GM12878 (cell line): ENCODE measurements at regions not wholly inside any gene's neighbourhood (a gene's known extent, or its start where the extent isn't known, plus 50 kb on each side); places are given as distances from the start of the nearest gene placed in this dataset.

Experiments used
- ATAC-seq: fragments of 200-7000 bp; cut with Tn5 transposase; 3 replicates; pipeline ENCODE4 v1.9.1; 2020; ENCODE audit warnings: mild to moderate bottlenecking, moderate library complexity
- BruUV-seq: library from RNA; stranded (reverse); fragments of 400-500 nt; replicated peaks from 2 replicates; lab custom pipeline; 2021; lab: Mats Ljungman, UMichigan
- CTCF ChIA-PET: fragments of 300-600 bp; sonication (Branson Sonifier 250); formaldehyde crosslinking; extraction: SDS; loops from one replicate; lab custom pipeline; 2021; ENCODE audit warnings: inconsistent platforms; lab: Yijun Ruan, JAX
- POLR2A ChIA-PET: fragments of 350-600 bp; formaldehyde crosslinking; extraction: SDS; loops from one replicate; lab custom pipeline; 2021; ENCODE audit warnings: inconsistent platforms; lab: Charles Lee
- RAD21 ChIA-PET: fragments of 300-600 bp; sonication (Branson Sonifier 250); formaldehyde crosslinking; loops from one replicate; lab custom pipeline; 2023; ENCODE audit warnings: antibody characterized with exemption; ENCODE audit not compliant: unreplicated experiment; lab: Charles Lee
- SMC1A ChIA-PET: fragments of 300-600 bp; sonication (Branson Sonifier 250); formaldehyde crosslinking; loops from one replicate; lab custom pipeline; 2023; ENCODE audit not compliant: unreplicated experiment, uncharacterized antibody; lab: Charles Lee
- DNase-seq: peaks from one replicate; pipeline ENCODE4 v3.0.0-alpha.2; 2011; ENCODE audit warnings: low read depth, low spot score
- FAIRE-seq: peaks from 3 replicates; lab custom pipeline; 2011; peaks lifted over from hg19 to GRCh38; lab: Jason Lieb, UNC
- H2AFZ ChIP-seq: 2 replicates; pipeline ENCODE4 v1.6.0; 2011; ENCODE audit warnings: low read depth, low read length, control low read depth; ENCODE audit not compliant: control insufficient read depth
- H3K27ac ChIP-seq: 2 replicates; pipeline ENCODE4 v1.5.1; 2011; ENCODE audit warnings: control low read depth; ENCODE audit not compliant: control insufficient read depth, insufficient read depth
- H3K27me3 ChIP-seq, 2 experiments: replicated peaks in 1 of 2; 2 replicates each; pipeline versions ENCODE4 v1.6.0 to v1.6.1; 2011; ENCODE audit warnings: low read length in 1 of 2; ENCODE audit not compliant: control insufficient read depth in 2 of 2, insufficient read depth in 2 of 2
- H3K36me3 ChIP-seq, 2 experiments: 2 replicates each; pipeline ENCODE4 v1.5.1; 2011; ENCODE audit warnings: low read length in 1 of 2; ENCODE audit not compliant: control insufficient read depth in 2 of 2, insufficient read depth in 2 of 2
- H3K4me1 ChIP-seq: 2 replicates; pipeline ENCODE4 v1.6.1; 2011; ENCODE audit warnings: mild to moderate bottlenecking, low read length, moderate library complexity, mixed read lengths; ENCODE audit not compliant: control insufficient read depth, insufficient read depth
- H3K4me2 ChIP-seq: 2 replicates; pipeline ENCODE4 v1.6.0; 2011; ENCODE audit warnings: control low read depth; ENCODE audit not compliant: control insufficient read depth, insufficient read depth
- H3K4me3 ChIP-seq: fragments of 200-600 bp; sonication (generic); 2 replicates; pipeline ENCODE4 v1.5.1; 2016
- H3K79me2 ChIP-seq: 2 replicates; pipeline ENCODE4 v1.6.0; 2011; ENCODE audit warnings: low read length; ENCODE audit not compliant: control insufficient read depth, insufficient read depth
- H3K9ac ChIP-seq: 2 replicates; pipeline ENCODE4 v1.8.0; 2011; ENCODE audit warnings: low read length, control low read depth, mixed read lengths; ENCODE audit not compliant: control insufficient read depth, insufficient read depth
- H3K9me3 ChIP-seq: replicated peaks from 3 replicates; pipeline ENCODE4 v1.5.1; 2011; ENCODE audit warnings: mild to moderate bottlenecking, low read length; ENCODE audit not compliant: control insufficient read depth, insufficient read depth
- H4K20me1 ChIP-seq: 2 replicates; pipeline ENCODE4 v1.6.0; 2011; ENCODE audit not compliant: control insufficient read depth, insufficient read depth
- BACH1 ChIP-seq: fragments of 450-650 bp; IDR thresholded peaks from 2 replicates; pipeline ENCODE4 v1.6.1; 2017; ENCODE audit warnings: mild to moderate bottlenecking, borderline replicate concordance
- CBX5 ChIP-seq: sonication (generic); IDR thresholded peaks from 2 replicates; pipeline ENCODE4 v1.6.1; 2016; ENCODE audit warnings: low read depth, moderate library complexity, mild to moderate bottlenecking, inconsistent platforms
- CHD1 ChIP-seq: IDR thresholded peaks from 2 replicates; pipeline ENCODE4 v1.6.1; 2012; ENCODE audit warnings: low read depth, low read length, improper control_type of control experiment
- CHD4 ChIP-seq: fragments of 200-600 bp; sonication (generic); IDR thresholded peaks from 2 replicates; pipeline ENCODE4 v1.6.1; 2016; ENCODE audit warnings: mild to moderate bottlenecking
- ELK1 ChIP-seq: IDR thresholded peaks from 2 replicates; pipeline ENCODE4 v1.6.1; 2012; ENCODE audit warnings: low read depth, low read length, improper control_type of control experiment
- FOS ChIP-seq: IDR thresholded peaks from 3 replicates; pipeline ENCODE4 v1.6.1; 2011; ENCODE audit warnings: borderline replicate concordance; ENCODE audit not compliant: insufficient read length; ENCODE audit errors: extremely low read depth
- FOXK2 ChIP-seq: fragments of 450-650 bp; IDR thresholded peaks from 2 replicates; pipeline ENCODE4 v1.6.1; 2017; ENCODE audit warnings: mild to moderate bottlenecking, moderate library complexity
- IRF3 ChIP-seq: fragments of 450-650 bp; IDR thresholded peaks from 2 replicates; pipeline ENCODE4 v1.6.1; 2014; ENCODE audit warnings: mild to moderate bottlenecking
- NR2C2 ChIP-seq: IDR thresholded peaks from 2 replicates; pipeline ENCODE4 v1.6.1; 2011; ENCODE audit warnings: borderline replicate concordance, low read depth; ENCODE audit not compliant: control insufficient read depth, insufficient read length
- SIN3A ChIP-seq: IDR thresholded peaks from 2 replicates; pipeline ENCODE4 v1.6.1; 2012; ENCODE audit warnings: low read depth, low read length, improper control_type of control experiment
- SMARCA5 ChIP-seq: fragments of 450-650 bp; IDR thresholded peaks from 2 replicates; pipeline ENCODE4 v1.6.1; 2017; ENCODE audit warnings: mild to moderate bottlenecking
- STAT1 ChIP-seq: fragments of 450-650 bp; conservative IDR thresholded peaks from 2 replicates; pipeline ENCODE4 v1.6.1; 2014; ENCODE audit warnings: antibody characterized with exemption, mild to moderate bottlenecking
- SUPT20H ChIP-seq: IDR thresholded peaks from 2 replicates; pipeline ENCODE4 v1.6.1; 2011; ENCODE audit warnings: low read depth, mild to moderate bottlenecking, low read length, moderate library complexity, borderline replicate concordance; ENCODE audit not compliant: control insufficient read depth
- SUZ12 ChIP-seq: fragments of 200-600 bp; sonication (generic); IDR thresholded peaks from one replicate; pipeline ENCODE4 v1.6.1; 2018; ENCODE audit warnings: antibody characterized with exemption, mild to moderate bottlenecking; ENCODE audit not compliant: unreplicated experiment
- TBL1XR1 ChIP-seq: IDR thresholded peaks from 2 replicates; pipeline ENCODE4 v1.6.1; 2012; ENCODE audit warnings: low read depth, low read length, improper control_type of control experiment
- TCF12 ChIP-seq: IDR thresholded peaks from 2 replicates; pipeline ENCODE4 v1.6.1; 2011; ENCODE audit warnings: low read depth, mild to moderate bottlenecking, low read length
- YY1 ChIP-seq: IDR thresholded peaks from 2 replicates; pipeline ENCODE4 v1.6.1; 2011; ENCODE audit warnings: low read depth, mild to moderate bottlenecking, low read length
- ZNF274 ChIP-seq: IDR thresholded peaks from one replicate; pipeline ENCODE4 v1.8.0; 2011; ENCODE audit not compliant: insufficient read length, insufficient read depth
- whole genome bisulfite sequencing: methylation state at CpG from one replicate; pipeline ENCODE4 v1.1.6; 2016; ENCODE audit warnings: low lambda C conversion rate; ENCODE audit not compliant: insufficient replicate concordance, insufficient coverage; ENCODE audit errors: missing lambda C conversion rate; 5-methylcytosine and 5-hydroxymethylcytosine counted together
- in situ Hi-C: fragments of 300-500 bp; cut with MboI; formaldehyde crosslinking; loops from 9 replicates; pipeline ENCODE4 v1.14.3; 2018; ENCODE audit warnings: mixed read lengths
- intact Hi-C: fragments of 100-400 bp; cut with micrococcal nuclease; formaldehyde crosslinking; loops from one replicate; pipeline ENCODE4 v1.14.2; 2022; ENCODE audit not compliant: unreplicated experiment
- TF ChIP-seq, protein P1 (sequence below): IDR thresholded peaks from 2 replicates; pipeline ENCODE4 v1.6.1; 2011; ENCODE audit warnings: borderline replicate concordance, low read depth, mild to moderate bottlenecking, moderate library complexity, mixed read lengths, low read length; ENCODE audit not compliant: insufficient read depth; ENCODE audit errors: extremely low read length
- TF ChIP-seq, protein P2 (sequence below): fragments of 450-650 bp; IDR thresholded peaks from 2 replicates; pipeline ENCODE4 v1.6.1; 2017; ENCODE audit warnings: antibody characterized with exemption, mild to moderate bottlenecking, moderate library complexity

DNA sequence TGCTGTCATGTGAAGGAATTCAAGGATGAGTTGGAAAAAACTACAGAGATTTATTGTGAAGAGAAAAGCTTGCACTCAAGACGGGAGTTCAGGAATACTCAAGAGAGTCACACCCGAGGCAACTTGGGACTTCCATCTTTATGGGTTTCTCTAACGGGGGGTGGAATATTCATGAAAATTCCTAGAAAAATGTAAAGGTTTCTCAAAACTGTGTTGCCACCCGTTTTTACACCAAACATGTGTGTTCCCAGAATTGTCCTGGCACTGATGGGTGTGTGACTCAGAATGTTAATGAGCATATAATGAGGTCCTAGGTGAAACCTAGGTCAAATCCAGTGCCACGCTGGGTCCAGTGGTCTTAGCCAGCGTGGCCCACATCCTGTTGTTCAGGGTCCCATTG, 381.5 kb downstream of the CDH26 start:
- ChIA-PET CTCF (no interaction called here), POLR2A (no interaction called here), SMC1A (no interaction called here), RAD21 (no interaction called here)
- no peaks in the 10 kb centered on the region for H3K27me3 ChIP-seq
- BruUV-seq: no TSS peak
- no peaks in the 10 kb centered on the region for H3K36me3 ChIP-seq
- in situ Hi-C loops: no loop called here
- H3K79me2 ChIP-seq: no peaks in the 10 kb centered on the region
- H2AFZ ChIP-seq: no peak overlapping the region
- H3K4me1 ChIP-seq: no peaks in the 10 kb centered on the region
- H3K9ac ChIP-seq: no peak overlapping the region
- no peak overlapping the region for H3K4me3 ChIP-seq
- H3K4me2 ChIP-seq: no peak overlapping the region
- intact Hi-C loops: no loop called here
- no peak for ATAC-seq
- no peaks in the 10 kb centered on the region; the same call in 2 of the 3 replicates for H3K9me3 ChIP-seq
- no peaks in the 10 kb centered on the region for H4K20me1 ChIP-seq
- H3K27ac ChIP-seq: no peak overlapping the region
- no peak for TF ChIP-seq SUPT20H
- TF ChIP-seq SMARCA5: no peak
- TF ChIP-seq FOS: no peak
- TF ChIP-seq BACH1: no peak
- no peak for TF ChIP-seq STAT1
- TF ChIP-seq, protein P1, sequence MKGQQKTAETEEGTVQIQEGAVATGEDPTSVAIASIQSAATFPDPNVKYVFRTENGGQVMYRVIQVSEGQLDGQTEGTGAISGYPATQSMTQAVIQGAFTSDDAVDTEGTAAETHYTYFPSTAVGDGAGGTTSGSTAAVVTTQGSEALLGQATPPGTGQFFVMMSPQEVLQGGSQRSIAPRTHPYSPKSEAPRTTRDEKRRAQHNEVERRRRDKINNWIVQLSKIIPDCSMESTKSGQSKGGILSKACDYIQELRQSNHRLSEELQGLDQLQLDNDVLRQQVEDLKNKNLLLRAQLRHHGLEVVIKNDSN: no peak
- TF ChIP-seq CHD4: no peak
- no peak for TF ChIP-seq CHD1
- TF ChIP-seq SIN3A: no peak
- no peak for TF ChIP-seq ELK1
- TF ChIP-seq IRF3: no peak
- no peak for TF ChIP-seq SUZ12
- no peak for TF ChIP-seq NR2C2
- no peak for TF ChIP-seq TCF12
- no peak for TF ChIP-seq ZNF274
- TF ChIP-seq FOXK2: no peak
- TF ChIP-seq, protein P2, sequence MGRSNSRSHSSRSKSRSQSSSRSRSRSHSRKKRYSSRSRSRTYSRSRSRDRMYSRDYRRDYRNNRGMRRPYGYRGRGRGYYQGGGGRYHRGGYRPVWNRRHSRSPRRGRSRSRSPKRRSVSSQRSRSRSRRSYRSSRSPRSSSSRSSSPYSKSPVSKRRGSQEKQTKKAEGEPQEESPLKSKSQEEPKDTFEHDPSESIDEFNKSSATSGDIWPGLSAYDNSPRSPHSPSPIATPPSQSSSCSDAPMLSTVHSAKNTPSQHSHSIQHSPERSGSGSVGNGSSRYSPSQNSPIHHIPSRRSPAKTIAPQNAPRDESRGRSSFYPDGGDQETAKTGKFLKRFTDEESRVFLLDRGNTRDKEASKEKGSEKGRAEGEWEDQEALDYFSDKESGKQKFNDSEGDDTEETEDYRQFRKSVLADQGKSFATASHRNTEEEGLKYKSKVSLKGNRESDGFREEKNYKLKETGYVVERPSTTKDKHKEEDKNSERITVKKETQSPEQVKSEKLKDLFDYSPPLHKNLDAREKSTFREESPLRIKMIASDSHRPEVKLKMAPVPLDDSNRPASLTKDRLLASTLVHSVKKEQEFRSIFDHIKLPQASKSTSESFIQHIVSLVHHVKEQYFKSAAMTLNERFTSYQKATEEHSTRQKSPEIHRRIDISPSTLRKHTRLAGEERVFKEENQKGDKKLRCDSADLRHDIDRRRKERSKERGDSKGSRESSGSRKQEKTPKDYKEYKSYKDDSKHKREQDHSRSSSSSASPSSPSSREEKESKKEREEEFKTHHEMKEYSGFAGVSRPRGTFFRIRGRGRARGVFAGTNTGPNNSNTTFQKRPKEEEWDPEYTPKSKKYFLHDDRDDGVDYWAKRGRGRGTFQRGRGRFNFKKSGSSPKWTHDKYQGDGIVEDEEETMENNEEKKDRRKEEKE: no peak
- TF ChIP-seq TBL1XR1: no peak
- no peak for TF ChIP-seq YY1
- TF ChIP-seq CBX5: no peak
- 11% methylated on average over 6 of the region's 6 CpGs for WGBS
- DNase-seq: no peak
- no peak for FAIRE-seq
